ENCODE measurements at regions not wholly inside any gene's neighbourhood (a gene's known extent, or its start where the extent isn't known, plus 50 kb on each side); places are given as distances from the start of the nearest gene placed in this dataset.

- DNase-seq = no peak
Measured at GRCh38 chr11:70925238-70925637, 327.1 kb downstream of the SHANK2 start.

GRCh38 chr11:70926543-70927201, 325.7 kb downstream of the SHANK2 start:
- no peak for DNase-seq

- no peak for DNase-seq
Measured at GRCh38 chr11:70928854-70929598, 323.4 kb downstream of the SHANK2 start.

- DNase-seq = no peak
Measured at GRCh38 chr11:70930215-70930614, 322.2 kb downstream of the SHANK2 start.

GRCh38 chr11:70931430-70931829, 320.9 kb downstream of the SHANK2 start:
- DNase-seq = no peak

GRCh38 chr11:70933981-70934583, 318.3 kb downstream of the SHANK2 start:
- DNase-seq = no peak

- no peak for DNase-seq
Measured at GRCh38 chr11:70935006-70935768, 317.2 kb downstream of the SHANK2 start.

GRCh38 chr11:70942593-70942992, 309.8 kb downstream of the SHANK2 start:
- DNase-seq = no peak

GRCh38 chr11:70944141-70944540, 308.2 kb downstream of the SHANK2 start:
- DNase-seq = no peak

- DNase-seq = no peak
Measured at GRCh38 chr11:70944636-70945035, 307.7 kb downstream of the SHANK2 start.

GRCh38 chr11:70948398-70948797, 304.0 kb downstream of the SHANK2 start:
- DNase-seq = no peak

- DNase-seq = no peak
Measured at GRCh38 chr11:70948855-70949531, 303.4 kb downstream of the SHANK2 start.

- no peak for DNase-seq
Measured at GRCh38 chr11:70951139-70951804, 301.1 kb downstream of the SHANK2 start.

GRCh38 chr11:70952191-70952590, 300.2 kb downstream of the SHANK2 start:
- no peak for DNase-seq

GRCh38 chr11:70953720-70954119, 298.7 kb downstream of the SHANK2 start:
- DNase-seq = no peak

GRCh38 chr11:70954471-70954870, 297.9 kb downstream of the SHANK2 start:
- no peak for DNase-seq
